Chondrocyte (in vitro differentiated cells): ENCODE measurements at regions not wholly inside any gene's neighbourhood (a gene's known extent, or its start where the extent isn't known, plus 50 kb on each side); places are given as distances from the start of the nearest gene placed in this dataset.

ENCODE experiments used
- DNase-seq: peaks from one replicate; pipeline ENCODE4 v3.0.0; 2021; ENCODE audit warnings: mixed read lengths, low spot score
- H3K27ac Mint-ChIP-seq: one replicate; pipeline ENCODE4 v1.8.0; 2021; ENCODE audit warnings: mild to moderate bottlenecking, moderate library complexity, mixed read lengths; ENCODE audit not compliant: unreplicated experiment
- H3K27me3 Mint-ChIP-seq: 2 replicates; pipeline ENCODE4 v1.8.0; 2021; ENCODE audit warnings: low read depth, mixed read lengths
- H3K36me3 Mint-ChIP-seq: 2 replicates; pipeline ENCODE4 v1.8.0; 2021; ENCODE audit warnings: low read depth, mixed read lengths
- H3K4me1 Mint-ChIP-seq: 2 replicates; pipeline ENCODE4 v1.8.0; 2021; ENCODE audit warnings: low read depth, mild to moderate bottlenecking, mixed read lengths
- H3K4me3 Mint-ChIP-seq: one replicate; pipeline ENCODE4 v1.8.0; 2021; ENCODE audit warnings: mild to moderate bottlenecking, moderate library complexity, mixed read lengths; ENCODE audit not compliant: unreplicated experiment
- H3K9me3 Mint-ChIP-seq: 2 replicates; pipeline ENCODE4 v1.8.0; 2021; ENCODE audit warnings: low read depth, mixed read lengths
- TF ChIP-seq, protein P1 (sequence below): fragments of 200-600 bp; sonication (generic); IDR thresholded peaks from 2 replicates; pipeline ENCODE4 v1.5.0; 2021; ENCODE audit warnings: antibody characterized with exemption, mild to moderate bottlenecking, moderate library complexity

DNA sequence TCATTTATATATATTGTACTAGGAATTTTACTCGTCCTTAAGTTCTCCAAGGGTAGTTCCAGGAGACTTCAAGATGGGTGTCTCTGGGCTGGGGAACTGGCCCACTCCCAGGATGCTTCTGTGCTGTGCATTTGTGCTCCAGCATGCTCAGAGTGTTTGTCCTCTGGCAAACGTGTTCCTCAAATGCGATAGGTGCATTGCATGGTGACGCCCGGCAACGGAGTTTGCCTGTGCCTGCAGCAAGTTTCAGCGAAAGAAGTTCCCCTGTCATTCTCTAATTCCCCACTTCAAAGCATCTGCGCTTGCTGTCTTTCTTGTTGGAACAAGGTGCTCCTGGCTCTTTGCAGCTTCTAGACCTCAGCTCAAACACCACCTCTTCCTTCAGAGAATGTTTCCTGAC is 465.1 kb downstream of the GALR1 start:
- Mint-ChIP-seq H3K27me3 (peaks cover 6% of the 10 kb centered on the region), H3K36me3 (no peaks in the 10 kb centered on the region), H3K27ac (no peak overlapping the region), H3K9me3 (no peaks in the 10 kb centered on the region), H3K4me1 (no peaks in the 10 kb centered on the region), H3K4me3 (no peak overlapping the region)
- no peak for DNase-seq
- TF ChIP-seq, protein P1, sequence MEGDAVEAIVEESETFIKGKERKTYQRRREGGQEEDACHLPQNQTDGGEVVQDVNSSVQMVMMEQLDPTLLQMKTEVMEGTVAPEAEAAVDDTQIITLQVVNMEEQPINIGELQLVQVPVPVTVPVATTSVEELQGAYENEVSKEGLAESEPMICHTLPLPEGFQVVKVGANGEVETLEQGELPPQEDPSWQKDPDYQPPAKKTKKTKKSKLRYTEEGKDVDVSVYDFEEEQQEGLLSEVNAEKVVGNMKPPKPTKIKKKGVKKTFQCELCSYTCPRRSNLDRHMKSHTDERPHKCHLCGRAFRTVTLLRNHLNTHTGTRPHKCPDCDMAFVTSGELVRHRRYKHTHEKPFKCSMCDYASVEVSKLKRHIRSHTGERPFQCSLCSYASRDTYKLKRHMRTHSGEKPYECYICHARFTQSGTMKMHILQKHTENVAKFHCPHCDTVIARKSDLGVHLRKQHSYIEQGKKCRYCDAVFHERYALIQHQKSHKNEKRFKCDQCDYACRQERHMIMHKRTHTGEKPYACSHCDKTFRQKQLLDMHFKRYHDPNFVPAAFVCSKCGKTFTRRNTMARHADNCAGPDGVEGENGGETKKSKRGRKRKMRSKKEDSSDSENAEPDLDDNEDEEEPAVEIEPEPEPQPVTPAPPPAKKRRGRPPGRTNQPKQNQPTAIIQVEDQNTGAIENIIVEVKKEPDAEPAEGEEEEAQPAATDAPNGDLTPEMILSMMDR = no peak

DNA sequence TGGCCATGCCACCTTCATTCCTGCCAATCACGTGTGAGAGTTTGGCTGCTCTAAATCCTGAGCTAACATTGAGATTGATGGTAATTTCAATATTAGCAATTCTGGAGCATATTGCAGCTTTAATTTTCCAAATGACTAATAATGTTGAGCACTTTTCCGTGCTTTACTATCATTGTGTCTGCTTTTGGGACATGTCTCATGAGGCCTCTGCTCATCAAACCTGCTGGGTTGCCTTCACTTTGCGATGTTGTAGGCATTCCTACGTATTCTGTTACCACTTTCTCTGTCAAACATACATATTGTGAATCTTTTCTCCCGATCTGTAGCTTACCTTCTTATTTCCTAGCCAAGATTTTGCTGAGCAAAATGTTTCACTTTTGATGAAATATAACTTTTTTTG is 466.6 kb downstream of the GALR1 start:
- H3K4me1 Mint-ChIP-seq = no peaks in the 10 kb centered on the region

DNA sequence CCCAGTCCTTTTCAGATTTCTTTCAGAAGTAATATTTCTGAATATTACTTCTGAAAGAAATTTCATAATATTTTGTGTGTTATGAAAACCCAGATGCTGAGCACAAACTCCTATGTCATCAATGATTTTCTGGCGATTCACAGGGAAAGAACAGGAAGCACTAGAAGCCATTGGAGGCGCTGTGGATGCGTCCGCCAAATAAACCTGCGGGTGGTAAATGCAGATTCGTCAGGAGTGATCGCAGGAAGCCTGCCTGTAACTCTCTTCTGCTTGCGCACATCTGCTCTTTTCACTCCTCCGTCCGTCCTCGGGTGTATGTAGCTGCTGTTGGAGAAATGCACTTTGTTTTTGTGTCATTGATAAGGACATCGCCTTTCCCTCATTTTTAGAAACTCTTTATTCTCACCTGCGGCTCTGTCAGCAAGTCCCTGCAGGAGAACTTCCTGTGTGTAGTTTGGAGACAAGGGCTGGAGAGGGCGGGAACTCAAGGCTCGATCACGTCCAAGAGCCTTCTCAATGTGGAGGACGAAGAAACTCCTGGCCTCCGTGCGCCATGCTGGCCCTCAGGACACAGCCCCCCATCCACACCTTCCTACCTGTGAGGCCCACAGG is 483.8 kb downstream of the GALR1 start:
- H3K4me1 Mint-ChIP-seq = no peaks in the 10 kb centered on the region
- DNase-seq = no peak
- no peaks in the 10 kb centered on the region for H3K36me3 Mint-ChIP-seq
- no peak overlapping the region for H3K4me3 Mint-ChIP-seq
- no peaks in the 10 kb centered on the region for H3K9me3 Mint-ChIP-seq
- H3K27me3 Mint-ChIP-seq = peaks cover 9% of the 10 kb centered on the region
- no peak overlapping the region for H3K27ac Mint-ChIP-seq
- TF ChIP-seq, protein P1 = no peak

More for the DNA sequence above, 466.6 kb downstream of the GALR1 start:
- Mint-ChIP-seq H3K9me3 (no peaks in the 10 kb centered on the region), H3K4me3 (no peak overlapping the region), H3K27ac (no peak overlapping the region), H3K36me3 (no peaks in the 10 kb centered on the region), H3K27me3 (peaks cover 6% of the 10 kb centered on the region)
- no peak for DNase-seq
- TF ChIP-seq, protein P1 = no peak

DNA sequence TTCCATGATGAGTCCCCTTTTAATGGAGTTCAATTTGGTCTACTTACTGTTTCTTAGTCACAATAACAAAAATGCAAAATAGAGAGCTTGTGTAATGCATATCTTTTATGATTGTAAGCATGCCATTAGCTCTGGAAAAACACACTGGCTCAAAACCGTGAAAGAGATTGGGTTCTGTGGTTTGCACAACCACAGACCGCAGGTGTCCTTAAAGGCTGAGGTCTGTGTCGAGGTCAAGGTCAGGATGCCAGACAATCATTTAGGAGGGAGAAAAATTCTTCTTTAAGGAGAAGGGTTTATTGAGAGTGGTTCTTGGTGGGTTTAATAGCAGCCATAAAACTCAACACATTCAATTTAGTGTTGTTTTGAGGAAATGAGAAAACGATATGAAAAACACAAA is 487.2 kb downstream of the GALR1 start:
- Mint-ChIP-seq H3K36me3 (no peaks in the 10 kb centered on the region), H3K9me3 (no peaks in the 10 kb centered on the region), H3K27ac (no peak overlapping the region), H3K27me3 (peaks cover 8% of the 10 kb centered on the region), H3K4me1 (no peaks in the 10 kb centered on the region), H3K4me3 (no peak overlapping the region)
- TF ChIP-seq, protein P1 = no peak
- DNase-seq = no peak

DNA sequence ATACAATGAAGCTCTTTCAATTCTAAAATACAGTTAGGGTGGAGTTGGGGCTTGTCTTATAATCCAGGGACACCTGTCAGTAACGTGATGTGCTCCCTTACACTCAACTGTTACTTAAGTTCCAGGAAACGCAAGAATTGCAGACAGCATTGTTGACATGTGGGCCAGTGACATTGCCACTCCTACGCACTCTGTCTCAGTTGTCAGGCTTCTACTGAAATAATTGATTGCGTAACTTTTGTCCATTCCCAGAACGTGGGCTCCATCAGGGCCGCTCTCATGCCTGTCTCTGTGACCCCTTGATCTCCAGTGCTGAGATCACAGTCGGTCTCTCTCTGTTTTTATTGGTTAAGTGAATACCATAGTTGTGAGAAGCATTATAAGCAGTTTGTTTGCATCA is 487.8 kb downstream of the GALR1 start:
- Mint-ChIP-seq H3K36me3 (no peaks in the 10 kb centered on the region), H3K27ac (no peak overlapping the region), H3K4me3 (no peak overlapping the region), H3K9me3 (no peaks in the 10 kb centered on the region), H3K4me1 (no peaks in the 10 kb centered on the region), H3K27me3 (peaks cover 7% of the 10 kb centered on the region)
- TF ChIP-seq, protein P1 = no peak
- DNase-seq = no peak
